Germinal center (tissue), 1 donor: ENCODE measurements at regions not wholly inside any gene's neighbourhood (a gene's known extent, or its start where the extent isn't known, plus 50 kb on each side); places are given as distances from the start of the nearest gene placed in this dataset.
"Not testable (repeated sequence)": the region's sequence is repeated elsewhere in the genome, so short reads cannot be mapped to it uniquely, and the experiment has no call there.

Experiments used
- DNase-seq: peaks from one replicate; pipeline ENCODE4 v3.0.0; 2012; ENCODE audit warnings: mixed read lengths, low spot score

DNA sequence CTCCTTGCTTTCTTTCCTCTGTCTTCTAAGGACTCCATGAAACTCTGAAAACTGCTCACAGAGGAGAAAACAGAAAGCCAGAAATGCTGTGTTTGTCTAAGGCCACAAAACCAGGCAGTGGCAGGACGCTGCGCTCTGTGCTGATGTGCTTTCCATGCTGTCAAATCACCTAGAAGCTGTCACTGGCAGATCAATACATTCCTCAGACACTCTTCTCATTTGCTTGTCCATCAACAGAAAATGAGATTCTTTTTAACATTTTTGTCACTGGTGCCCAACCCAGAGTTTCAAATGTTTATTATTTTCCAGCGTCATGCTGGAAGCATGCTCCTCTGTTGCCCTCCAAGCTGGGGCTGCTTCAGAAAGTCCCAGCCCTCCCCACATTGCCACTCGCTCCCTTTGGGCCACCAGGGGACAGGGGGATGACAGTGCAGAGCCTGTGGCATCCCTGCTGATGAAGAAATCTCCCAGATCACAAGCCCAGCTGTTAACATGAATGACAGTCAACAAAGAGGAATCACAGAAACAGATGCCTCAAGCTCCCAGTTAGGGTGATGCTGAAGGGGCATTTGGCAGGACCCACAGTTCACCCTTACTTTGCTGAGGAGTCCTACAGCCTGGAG, 117.5 kb upstream of the MEIS1 start:
- DNase-seq = no peak

DNA sequence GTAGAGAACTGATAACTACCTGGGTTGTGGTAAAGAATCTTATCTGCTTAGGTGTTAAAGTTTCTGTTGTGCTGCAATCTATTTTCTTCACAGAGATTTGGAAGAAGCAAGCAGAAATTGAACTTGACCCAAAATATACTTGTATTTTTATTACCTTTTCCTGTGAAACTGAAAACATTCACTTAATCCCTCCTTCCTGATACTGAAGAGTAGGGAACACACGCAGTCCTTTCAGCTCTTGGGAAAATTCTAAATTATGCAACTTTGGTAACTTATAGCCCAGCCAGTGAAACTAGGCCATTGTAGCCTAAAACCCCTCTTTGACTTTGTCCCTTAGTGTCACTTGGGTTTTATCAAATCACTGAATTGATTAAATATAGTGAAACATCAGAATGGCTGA, 128.4 kb upstream of the MEIS1 start:
- no peak for DNase-seq

DNA sequence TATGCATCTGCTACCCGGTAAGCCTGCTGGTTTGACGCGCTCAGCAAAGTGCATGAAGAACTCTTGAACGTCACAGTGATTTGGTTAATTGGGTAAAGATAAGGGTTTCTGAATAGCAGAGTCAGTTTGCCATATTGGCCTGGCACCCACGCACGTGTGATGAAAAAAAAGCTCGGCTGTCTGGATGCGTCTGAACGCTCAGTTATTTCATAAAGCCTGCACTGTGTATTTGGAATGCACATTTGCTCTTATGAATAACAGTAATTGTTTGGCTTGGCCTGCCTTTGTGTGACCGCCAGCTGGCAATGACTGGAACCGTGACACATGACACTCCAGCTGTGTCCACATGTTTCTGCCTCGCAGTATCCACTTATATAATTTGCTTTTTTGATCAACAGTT, 129.2 kb upstream of the MEIS1 start:
- no peak for DNase-seq

DNA sequence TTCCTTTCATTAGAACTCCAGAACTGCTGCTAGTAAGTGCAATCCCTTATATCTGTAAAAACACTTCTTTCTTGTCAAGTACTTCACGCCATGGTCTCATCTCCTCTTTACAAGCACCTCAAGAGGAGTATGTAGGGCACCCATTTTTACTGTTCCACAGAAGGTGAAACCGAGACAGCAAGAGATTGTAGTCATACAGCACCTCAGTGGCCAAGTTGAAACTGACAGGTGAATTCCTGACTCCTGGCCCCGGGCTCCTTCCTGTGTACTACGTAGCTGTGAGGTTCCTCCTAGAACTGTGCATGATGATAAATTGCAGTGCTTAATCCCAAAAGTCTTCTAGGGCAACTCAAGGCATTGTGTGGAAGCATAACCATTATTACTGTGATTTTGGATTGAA, 131.5 kb upstream of the MEIS1 start:
- no peak for DNase-seq

DNA sequence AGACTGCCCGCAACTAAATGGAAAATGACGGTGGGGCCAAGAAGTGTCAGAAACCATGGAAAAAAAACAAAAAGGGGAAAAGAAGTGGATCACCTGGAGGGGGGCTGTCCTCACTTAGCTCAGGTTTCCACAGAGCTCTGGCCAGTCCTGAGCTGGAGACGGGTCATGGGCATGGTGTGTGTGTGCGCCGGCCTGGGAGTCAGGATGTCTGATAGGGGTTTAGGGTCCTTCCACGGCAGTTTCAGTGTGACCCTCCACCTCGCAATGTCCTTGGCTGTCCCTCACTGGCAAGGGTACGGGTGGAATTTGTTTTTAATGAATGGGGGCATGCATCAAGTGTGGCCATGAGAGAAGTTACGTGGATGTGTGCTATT, 133.2 kb upstream of the MEIS1 start:
- no peak for DNase-seq

DNA sequence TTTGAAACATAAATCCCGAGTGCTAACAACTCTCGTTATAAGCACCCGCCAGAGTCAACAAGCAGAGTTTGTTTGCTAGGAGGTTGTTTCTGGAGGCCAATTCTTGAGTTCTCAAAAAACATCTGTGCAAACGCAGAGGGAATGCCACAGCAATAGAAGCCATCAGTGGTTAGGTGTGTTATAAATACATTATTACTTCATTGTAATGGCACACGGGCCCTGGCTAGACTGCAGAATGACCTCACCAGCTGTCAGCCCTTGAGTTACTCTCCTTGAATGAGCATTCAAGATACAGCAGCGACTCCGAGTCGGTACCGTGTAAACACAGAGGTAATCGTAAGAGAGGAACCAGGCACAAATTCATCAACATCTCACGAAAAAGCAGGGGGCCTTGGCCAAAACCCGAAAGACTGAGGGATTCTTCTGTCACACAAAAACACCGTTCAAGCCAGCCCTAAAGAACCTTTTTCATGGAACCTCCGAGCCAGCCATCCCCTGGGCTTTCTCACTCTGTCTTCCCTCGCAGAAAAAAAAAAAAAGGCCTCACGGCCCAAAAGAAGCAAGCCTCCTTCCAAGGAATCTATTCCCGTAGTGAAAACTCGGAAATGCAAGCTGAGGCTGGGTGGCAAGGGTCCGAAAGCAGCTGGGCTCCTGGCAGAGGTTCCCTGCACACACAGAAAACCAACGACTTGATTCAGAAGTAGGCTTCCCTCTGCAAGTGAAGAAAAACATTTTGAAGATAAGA, 133.7 kb upstream of the MEIS1 start:
- DNase-seq = no peak

DNA sequence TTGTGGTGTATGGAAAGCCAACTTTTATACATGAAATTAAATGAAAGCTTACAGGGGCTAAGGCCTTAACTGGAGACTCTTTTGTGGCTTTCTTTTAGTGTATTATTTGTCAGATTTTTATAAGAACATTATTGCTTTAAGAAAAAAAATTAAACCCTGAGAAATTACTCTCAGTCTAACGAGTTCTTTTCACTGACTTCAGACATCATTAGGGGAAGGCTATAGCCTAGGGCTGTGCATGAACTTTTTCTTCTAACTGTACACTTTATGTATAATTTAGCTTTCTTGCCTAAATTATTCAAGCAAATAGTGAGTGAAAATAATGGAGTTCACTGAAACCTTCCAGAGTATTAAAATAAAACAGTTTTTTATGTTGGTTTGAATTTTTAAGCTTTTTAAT, 151.1 kb upstream of the MEIS1 start:
- DNase-seq = no peak

DNA sequence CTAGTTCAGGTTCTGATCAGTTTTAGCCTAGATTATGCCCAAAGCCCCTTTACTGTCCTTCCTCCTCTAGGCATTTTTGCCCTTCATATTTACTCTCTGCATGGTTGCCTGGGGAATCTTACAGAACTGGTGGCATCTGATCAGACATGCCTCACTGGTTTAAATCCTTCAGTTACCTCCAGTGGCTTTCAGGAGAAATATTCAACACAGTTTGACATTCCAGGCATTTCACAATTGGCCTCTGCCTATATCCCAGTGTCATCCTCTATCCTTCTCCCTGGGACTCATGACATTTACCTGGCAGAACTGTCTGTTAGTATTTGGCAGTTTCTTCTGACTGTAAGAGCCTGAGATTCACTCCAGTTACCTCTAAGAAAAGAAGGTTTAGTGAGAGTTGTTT, 152.9 kb upstream of the MEIS1 start:
- DNase-seq = no peak

DNA sequence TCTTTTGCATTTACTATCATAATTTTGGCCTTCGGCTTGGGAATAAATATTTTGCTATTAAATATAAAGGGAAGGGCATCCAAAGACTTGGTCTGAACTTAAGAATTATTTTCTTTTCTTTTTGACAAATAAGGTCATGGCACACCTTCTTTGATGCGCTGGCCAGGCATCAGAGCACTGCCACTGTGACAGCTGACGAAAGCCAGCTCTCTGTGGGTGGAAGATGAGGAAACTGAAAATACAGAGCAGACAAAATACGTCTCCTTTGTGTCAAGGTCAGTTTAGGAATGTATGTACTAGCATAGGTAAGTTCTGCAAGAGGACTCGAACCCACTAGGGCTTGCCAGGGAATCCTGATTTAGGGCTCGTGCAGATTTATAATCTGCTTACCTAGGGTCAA, 155.9 kb upstream of the MEIS1 start:
- DNase-seq = no peak

DNA sequence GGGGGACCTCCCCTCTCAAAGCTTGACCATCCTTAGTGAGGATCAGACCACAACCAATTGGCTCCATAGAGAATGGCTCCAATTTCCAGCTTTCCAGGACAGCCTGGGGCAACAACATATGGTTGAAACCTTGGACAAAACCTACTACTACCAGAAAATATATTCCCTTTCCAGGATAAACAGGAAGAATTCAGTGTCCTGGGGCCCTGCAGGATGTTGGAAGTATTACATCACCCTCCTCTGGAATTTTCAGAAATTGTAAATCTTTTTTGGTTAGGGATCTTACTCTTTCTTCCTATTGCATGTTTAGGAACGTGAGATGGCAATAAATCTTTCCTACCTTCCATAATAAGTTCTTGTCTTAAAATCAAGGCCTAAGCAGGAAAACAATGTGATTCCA, 158.9 kb upstream of the MEIS1 start:
- DNase-seq = no peak

DNA sequence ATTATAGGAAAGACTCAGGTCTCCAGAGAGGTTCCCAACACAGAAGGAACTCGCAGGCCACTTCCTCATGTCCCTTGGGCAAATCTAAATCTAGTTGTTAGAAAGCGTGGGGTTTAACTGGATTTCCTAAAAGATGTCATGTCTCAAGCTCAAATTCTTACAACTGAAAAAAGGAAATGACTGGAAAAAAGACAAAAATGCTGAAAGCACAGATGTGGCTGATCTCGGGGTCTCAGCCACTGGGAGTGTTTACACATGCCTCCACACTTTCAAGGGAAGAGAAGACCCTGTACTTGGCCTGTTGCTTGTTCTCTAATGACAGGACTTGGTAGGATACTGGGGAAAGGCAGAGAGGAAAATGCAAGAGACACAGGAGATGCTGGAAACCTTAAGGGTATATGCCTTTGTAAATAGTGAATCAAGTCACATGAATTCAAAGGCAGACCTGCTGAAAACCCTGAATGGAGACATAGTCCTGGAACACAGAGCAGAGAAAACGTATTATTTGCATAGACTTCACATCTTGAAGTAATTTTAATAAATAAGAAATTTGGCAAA, 160.9 kb upstream of the MEIS1 start:
- DNase-seq = no peak

DNA sequence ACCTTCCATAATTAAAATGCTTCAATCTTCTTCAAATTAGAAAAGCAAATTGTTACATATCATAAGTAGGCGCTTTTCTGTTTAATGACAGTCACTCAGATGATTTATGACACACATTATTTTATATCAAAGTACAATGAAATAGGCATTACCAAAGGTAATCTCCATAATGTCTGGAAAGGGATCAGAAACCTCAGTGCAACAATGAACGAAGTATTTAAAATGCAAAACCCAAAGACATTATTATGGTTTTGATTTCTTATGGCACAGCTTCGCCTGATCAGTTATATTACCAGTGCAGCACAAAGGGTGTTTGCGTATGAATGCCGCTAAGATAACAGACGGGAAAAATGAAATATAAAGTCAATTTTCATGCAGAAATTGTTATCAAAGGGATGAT, 162.2 kb upstream of the MEIS1 start:
- DNase-seq = no peak

DNA sequence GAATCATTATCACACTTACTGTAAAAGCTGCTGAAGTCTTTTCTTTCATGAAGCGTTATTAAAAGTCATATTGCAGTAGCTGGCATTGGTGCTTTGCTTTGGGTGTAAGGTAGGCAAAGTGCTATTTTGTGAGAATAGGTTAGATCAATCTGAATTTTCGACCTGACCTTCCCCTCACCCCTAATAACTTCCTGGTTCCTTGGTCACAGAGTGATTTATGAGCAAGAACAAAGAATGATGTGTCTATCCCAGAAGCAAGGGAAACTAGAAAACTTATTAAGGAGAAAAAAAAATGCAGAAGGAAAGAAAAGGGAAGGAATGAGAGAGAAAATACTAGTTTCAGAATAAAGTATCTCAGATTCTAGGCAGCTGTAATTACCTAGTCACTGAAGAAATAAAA, 163.1 kb upstream of the MEIS1 start:
- no peak for DNase-seq

DNA sequence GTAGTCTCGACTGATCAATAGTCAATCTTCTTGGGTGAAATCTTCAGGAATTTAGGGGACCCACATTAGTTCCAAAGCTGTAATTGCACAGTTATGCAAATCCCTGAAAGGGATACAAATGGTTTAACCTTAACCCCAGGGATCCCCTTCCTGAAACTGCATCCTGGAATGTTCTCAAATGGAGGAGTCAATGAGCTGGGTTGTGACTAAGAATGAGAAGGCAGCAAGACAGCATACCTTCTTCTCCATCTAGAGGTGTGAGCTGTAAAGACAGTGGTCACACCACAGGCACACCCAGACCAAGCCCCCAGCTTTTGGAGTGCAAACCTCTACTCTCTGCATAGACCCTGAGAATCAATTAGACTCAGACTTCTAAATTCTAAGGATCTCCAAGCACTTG, 164.7 kb upstream of the MEIS1 start:
- no peak for DNase-seq

DNA sequence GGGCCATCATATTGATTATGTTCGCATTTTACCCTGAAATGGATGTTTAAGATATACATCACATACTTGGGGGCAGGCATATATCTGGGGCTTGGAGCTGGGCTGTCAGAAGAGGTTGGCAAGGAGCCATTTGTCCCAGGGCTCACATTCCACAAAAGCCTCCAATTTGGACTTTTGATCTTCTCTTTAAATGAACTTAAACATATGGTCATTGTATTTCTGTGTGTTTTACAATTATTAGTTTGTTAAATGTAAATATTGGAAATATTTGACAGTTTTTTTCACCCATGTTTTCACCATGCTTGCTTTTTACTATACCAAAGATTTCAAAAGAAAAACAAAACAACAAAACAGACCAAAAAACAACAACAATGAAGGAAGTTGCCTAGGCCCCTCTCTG, 165.8 kb upstream of the MEIS1 start:
- DNase-seq = no peak

DNA sequence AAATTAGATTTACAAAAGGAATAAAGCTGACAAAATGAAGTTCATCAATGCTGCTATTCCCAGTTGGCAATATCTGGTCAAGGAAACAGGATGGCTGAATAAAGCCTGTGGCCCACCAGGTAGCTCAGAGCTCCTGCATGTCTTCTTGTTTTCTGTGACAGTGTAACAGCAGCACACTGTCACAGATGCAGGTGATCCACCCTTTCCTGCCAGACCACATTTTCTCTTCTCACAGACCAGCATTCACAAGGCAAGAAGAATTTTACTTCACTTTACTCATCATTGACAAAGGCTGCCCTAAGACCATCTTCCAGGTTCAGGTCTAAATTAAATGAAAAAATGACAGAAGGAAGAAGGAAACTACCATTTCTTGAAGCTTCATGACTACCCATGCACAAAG, 166.2 kb upstream of the MEIS1 start:
- no peak for DNase-seq

DNA sequence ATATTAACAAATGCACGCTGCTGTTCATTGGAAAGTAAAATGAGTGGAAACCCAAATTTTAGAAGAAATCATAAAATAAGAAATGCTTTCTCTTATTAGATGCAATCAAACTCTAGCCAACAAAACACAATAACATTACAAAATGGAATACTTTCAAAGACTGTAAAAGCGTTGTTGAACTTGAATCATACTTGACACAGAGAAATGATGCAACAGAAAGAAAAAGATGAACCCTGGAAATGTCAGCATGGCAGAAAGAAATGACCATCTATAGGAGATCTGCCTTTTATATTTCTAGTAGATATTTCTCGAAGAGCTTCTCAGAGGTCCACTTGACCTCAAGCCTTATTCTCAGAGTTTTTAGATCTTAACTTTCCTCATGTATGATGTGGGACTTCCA, 170.6 kb upstream of the MEIS1 start:
- no peak for DNase-seq

DNA sequence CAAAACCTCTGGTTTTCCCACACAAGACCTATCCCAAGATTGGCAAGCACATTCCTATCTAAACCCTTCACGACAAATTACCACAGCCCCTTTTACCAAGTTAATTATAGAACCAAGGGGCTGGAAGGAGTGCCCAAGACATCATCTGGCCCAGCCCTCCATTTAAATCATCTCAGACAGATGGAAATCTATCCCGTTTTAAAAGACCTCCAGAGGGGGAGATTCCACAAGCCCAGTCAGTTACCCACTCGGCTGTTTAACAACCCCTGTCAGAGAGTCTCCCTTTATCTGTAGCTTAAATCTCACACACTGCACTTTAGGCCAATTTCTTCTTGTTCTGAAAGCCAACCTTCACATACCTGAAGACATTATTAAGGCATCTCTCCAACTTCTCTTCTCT, 179.1 kb upstream of the MEIS1 start:
- no peak for DNase-seq

DNA sequence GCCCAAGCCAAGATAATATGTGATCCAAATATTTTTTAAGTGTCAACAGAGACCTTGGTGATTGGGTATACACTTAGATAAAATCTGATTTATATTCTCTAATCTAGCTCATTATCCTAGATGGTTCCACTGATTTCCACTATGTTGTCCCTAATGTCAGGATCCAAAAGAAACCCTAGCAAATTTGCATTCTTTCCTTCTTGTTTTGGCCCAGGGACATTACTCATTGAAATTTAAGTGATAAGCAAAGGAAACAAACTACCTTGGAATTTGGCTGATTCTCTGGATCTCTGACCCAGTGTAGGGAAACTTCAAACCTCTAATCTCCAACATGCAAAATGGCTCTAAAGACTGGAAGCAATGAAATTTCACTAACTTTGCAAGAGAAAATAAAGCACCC, 179.8 kb upstream of the MEIS1 start:
- DNase-seq = no peak

DNA sequence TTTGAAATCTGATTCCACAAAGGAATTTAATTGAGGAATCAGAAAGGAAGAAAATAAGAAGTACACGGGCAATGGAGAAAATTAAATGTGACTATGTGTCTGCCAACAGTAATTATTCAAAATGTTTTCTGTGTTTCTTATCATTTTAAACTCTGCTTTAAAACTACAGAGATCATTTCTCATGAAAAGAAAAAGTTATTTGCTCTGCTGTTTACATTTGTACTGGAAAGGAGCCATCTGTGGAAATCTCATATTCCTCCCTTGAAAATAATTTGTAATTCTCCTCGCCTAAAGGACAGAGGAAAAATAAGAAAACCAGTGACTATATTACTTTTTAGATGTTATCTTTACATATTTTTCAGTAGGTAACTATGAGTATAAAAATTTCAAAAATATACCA, 181.9 kb upstream of the MEIS1 start:
- DNase-seq = no peak

DNA sequence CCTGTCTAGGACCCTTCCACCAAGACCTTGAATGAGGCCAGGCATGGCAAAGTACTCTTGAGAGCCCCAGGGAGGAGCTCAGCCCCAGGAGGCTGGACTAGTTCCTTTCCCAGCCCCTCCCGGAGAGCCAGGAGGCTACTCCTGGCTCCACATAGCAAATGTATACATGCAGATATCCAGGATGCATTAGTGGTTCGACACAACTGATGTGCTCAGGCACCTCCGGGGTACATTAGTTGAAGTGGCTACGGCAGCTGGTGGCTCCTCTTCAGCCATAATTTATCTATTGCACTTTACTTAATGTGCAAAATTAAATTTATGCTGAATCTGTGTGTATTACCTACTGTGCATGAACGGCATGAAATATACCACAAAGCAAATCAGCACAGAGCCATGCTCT, 182.8 kb upstream of the MEIS1 start:
- no peak for DNase-seq

DNA sequence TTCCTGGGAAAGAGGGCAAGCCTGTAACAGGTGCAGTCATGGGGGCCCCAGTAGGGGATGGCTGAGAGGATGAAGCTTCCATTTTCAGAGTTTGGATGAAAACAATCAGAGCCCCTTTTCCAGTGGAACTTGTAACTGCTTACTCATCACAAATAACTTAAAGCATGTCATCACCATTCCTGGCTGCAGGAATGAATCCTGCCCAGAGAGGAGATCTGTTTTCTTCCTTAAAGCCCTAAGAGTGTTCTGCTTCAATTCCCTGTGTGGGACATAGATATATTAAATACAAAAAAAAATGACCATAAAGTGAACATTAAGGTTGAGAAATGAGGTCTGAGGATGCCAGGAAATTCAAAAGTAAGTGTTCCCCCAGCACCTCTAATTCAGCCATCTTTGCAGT, 183.4 kb upstream of the MEIS1 start:
- DNase-seq = no peak

DNA sequence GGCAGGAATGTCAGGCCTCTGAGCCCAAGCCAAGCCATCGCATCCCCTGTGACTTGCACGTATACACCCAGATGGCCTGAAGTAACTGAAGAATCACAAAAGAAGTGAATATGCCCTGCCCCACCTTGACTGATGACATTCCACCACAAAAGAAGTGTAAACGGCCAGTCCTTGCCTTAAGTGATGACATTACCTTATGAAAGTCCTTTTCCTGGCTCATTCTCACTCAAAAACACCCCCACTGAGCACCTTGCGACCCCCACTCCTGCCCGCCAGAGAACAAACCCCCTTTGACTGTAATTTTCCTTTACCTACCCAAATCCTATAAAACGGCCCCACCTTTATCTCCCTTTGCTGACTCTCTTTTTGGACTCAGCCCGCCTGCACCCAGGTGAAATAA, 185.8 kb upstream of the MEIS1 start:
- DNase-seq = not testable (repeated sequence)

DNA sequence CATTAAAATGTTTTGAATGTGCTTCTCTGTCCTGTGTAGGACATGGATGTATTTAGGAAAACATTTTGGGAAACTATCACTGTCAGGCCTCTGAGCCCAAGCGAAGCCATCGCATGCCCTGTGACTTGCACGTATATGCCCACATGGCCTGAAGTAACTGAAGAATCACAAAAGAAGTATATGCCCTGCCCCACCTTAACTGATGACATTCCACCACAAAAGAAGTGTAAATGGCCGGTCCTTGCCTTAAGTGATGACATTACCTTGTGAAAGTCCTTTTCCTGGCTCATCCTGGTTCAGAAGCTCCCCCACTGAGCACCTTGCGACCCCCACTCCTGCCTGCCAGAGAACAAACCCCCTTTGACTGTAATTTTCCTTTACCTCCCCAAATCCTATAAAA, 191.1 kb upstream of the MEIS1 start:
- not testable (repeated sequence) for DNase-seq
